22Rv1 (cell line): ENCODE measurements at regions not wholly inside any gene's neighbourhood (a gene's known extent, or its start where the extent isn't known, plus 50 kb on each side); places are given as distances from the start of the nearest gene placed in this dataset.

ENCODE experiments used
- ZFX ChIP-seq: fragments of 450-650 bp; IDR thresholded peaks from 2 replicates; pipeline ENCODE4 v1.6.1; 2017; ENCODE audit warnings: antibody characterized with exemption, borderline replicate concordance
- TF ChIP-seq, protein P1 (sequence below): fragments of 450-650 bp; IDR thresholded peaks from 2 replicates; pipeline ENCODE4 v1.5.1; 2017; ENCODE audit warnings: mild to moderate bottlenecking

DNA sequence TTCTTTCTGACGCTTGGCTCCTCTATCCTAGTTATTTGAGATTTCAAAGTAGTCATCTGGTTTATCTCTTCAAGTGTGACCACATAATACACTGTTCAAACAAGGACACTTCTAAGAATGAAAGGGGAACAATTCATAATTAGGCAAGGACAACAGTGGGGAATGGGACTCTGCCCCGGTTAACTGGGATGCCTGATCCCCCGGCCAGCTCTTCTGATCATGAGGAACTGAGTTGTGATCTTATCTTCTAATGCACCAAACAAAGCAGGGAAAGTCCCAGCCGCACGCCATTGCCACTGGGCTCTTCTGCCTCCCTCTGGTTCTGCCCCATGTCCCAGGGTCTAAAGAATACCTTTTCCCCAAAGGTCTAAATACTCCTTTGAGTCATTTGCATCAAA is 158.2 kb upstream of the IRF2BP2 start:
- TF ChIP-seq, protein P1, sequence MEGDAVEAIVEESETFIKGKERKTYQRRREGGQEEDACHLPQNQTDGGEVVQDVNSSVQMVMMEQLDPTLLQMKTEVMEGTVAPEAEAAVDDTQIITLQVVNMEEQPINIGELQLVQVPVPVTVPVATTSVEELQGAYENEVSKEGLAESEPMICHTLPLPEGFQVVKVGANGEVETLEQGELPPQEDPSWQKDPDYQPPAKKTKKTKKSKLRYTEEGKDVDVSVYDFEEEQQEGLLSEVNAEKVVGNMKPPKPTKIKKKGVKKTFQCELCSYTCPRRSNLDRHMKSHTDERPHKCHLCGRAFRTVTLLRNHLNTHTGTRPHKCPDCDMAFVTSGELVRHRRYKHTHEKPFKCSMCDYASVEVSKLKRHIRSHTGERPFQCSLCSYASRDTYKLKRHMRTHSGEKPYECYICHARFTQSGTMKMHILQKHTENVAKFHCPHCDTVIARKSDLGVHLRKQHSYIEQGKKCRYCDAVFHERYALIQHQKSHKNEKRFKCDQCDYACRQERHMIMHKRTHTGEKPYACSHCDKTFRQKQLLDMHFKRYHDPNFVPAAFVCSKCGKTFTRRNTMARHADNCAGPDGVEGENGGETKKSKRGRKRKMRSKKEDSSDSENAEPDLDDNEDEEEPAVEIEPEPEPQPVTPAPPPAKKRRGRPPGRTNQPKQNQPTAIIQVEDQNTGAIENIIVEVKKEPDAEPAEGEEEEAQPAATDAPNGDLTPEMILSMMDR: no peak
- TF ChIP-seq ZFX: no peak
